Heart right ventricle (tissue), 16 donors: ENCODE measurements at regions not wholly inside any gene's neighbourhood (a gene's known extent, or its start where the extent isn't known, plus 50 kb on each side); places are given as distances from the start of the nearest gene placed in this dataset.

Experiments
- ATAC-seq, 8 donors: fragments of 200-7000 bp; cut with Tn5 transposase; one replicate each; pipeline ENCODE4 v1.9.1; 2020; ENCODE audit warnings: mild to moderate bottlenecking in 8 of 8, moderate library complexity in 8 of 8, moderate number of reproducible peaks in 1 of 8
- DNase-seq, 2 donors: peaks; one replicate each; pipeline ENCODE4 v3.0.0-alpha.2; 2020
- H3K27ac ChIP-seq, 10 donors: fragments of 200-600 bp; sonication (generic) in 2 of 10; one replicate each; pipeline versions ENCODE4 v1.5.0 to v1.8.0; 2020 to 2022; ENCODE audit warnings: mild to moderate bottlenecking in 3 of 10
- H3K27me3 ChIP-seq, 7 donors: fragments of 200-600 bp; one replicate each; pipeline ENCODE4 v1.8.0; 2021 to 2022; ENCODE audit warnings: mild to moderate bottlenecking in 2 of 7
- H3K36me3 ChIP-seq, 9 donors: fragments of 200-600 bp; sonication (generic) in 1 of 9; one replicate each; pipeline versions ENCODE4 v1.5.0 to v1.8.0; 2020 to 2022; ENCODE audit warnings: mild to moderate bottlenecking in 2 of 9
- H3K4me1 ChIP-seq, 9 donors: fragments of 200-600 bp; sonication (generic) in 1 of 9; one replicate each; pipeline versions ENCODE4 v1.5.0 to v1.8.0; 2020 to 2022; ENCODE audit warnings: mild to moderate bottlenecking in 4 of 9
- H3K4me3 ChIP-seq, 10 donors: fragments of 200-600 bp; sonication (generic) in 2 of 10; one replicate each; pipeline versions ENCODE4 v1.5.0 to v1.8.0; 2020 to 2022; ENCODE audit warnings: mild to moderate bottlenecking in 7 of 10, moderate library complexity in 2 of 10
- H3K9me3 ChIP-seq, 11 donors: fragments of 200-600 bp in 10 of 11; sonication (generic) in 2 of 11; one replicate each; pipeline versions ENCODE4 v1.5.0 to v1.8.0; 2013 to 2022; ENCODE audit warnings: mild to moderate bottlenecking in 2 of 11, control low read depth in 1 of 11, moderate library complexity in 1 of 11
- WGBS, 2 donors: extraction: QIAGEN DNeasy Blood & Tissue Kit; methylation state at CpG; one replicate each; pipeline ENCODE4 v1.1.7; 2013; ENCODE audit warnings: inconsistent platforms in 1 of 2; 5-methylcytosine and 5-hydroxymethylcytosine counted together
- intact Hi-C, 10 donors: fragments of 100-400 bp; cut with DNase I; formaldehyde crosslinking; loops; one replicate each; pipeline versions ENCODE4 v1.11.1 to v1.14.2; 2022
- TF ChIP-seq, protein P1 (sequence below), 9 donors: fragments of 200-600 bp; sonication (generic) in 2 of 9; IDR thresholded peaks; one replicate each; pipeline versions ENCODE4 v1.5.0 to v1.8.0; 2021 to 2022; ENCODE audit warnings: antibody characterized with exemption in 9 of 9, mild to moderate bottlenecking in 5 of 9, moderate library complexity in 1 of 9
- donor health status: Arrhythmogenic right ventricular cardiomyopathy.
- donor health status: ischemic (EF 13 %, LVEDD 7.1; RV severe dilation, severe dysfunction).
- donor health status: healthy with polysubstance abuse.
- donor health status: DM: no; HTN: yes; CAD: no.
- donor health status: DM: no; HTN: no; CAD: no.
- donor health status: ischemic (EF 25% LVEDD 6.9; RV normal size, moderate dysfunction).
- donor health status: ischemic (EF 25% LVEDD 5.7; RV mildly dilated, moderate dysfunction).
- donor health status: healthy.
- donor health status: DM: yes; HTN: yes; CAD: no.
- donor health status: Ischemic cardiomyopathy.
- donor health status: ischemic (EF 35%, LVEDD 5.7; RV mildly dilated, moderate dysfunction).
- donor health status: nonischemic (EF 11% LVEDD 7.7; RV severe dilation, severe dysfunction).
- donor health status: DM: yes; HTN: yes; CAD: no.
- donor health status: PGD.
- donor health status: ischemic (EF 29% LVEDD 5.4; RV normal size, mild dysfunction).
- donor health status: nonischemic (EF 23%, LVEDD 6.1; RV moderate dilation, normal function).

DNA sequence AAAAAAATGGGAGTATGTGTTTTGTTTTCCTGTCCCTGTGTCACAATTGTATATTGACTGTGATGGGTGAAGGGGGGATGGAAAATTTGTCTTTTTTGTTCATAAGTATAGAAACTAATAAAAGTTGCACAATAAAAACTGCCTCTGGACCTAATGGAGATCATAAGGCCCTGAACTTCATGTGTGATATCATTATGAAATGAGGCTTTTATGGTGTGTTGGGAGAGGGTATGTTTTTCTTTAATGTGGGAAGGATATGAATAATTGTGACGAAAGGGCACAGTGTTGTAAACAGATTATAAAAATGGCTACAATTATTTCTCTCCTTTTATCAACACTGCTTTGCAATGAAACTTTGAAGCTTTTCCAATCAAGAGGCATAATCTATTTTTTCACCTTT, 1889.3 kb upstream of the CELF4 start:
- Histone ChIP-seq H3K4me3 (peak overlapping the region in 1 of 10 donors; percentile 16), H3K4me1 (peaks cover 0 to 24% (median 14%) of the 10 kb centered on the region in 9 donors), H3K9me3 (no peaks in the 10 kb centered on the region), H3K27me3 (no peaks in the 10 kb centered on the region), H3K27ac (no peak overlapping the region), H3K36me3 (no peaks in the 10 kb centered on the region)
- WGBS, 2 donors: 58 to 83% methylated on average over 1 of the region's 1 CpG
- TF ChIP-seq, protein P1, sequence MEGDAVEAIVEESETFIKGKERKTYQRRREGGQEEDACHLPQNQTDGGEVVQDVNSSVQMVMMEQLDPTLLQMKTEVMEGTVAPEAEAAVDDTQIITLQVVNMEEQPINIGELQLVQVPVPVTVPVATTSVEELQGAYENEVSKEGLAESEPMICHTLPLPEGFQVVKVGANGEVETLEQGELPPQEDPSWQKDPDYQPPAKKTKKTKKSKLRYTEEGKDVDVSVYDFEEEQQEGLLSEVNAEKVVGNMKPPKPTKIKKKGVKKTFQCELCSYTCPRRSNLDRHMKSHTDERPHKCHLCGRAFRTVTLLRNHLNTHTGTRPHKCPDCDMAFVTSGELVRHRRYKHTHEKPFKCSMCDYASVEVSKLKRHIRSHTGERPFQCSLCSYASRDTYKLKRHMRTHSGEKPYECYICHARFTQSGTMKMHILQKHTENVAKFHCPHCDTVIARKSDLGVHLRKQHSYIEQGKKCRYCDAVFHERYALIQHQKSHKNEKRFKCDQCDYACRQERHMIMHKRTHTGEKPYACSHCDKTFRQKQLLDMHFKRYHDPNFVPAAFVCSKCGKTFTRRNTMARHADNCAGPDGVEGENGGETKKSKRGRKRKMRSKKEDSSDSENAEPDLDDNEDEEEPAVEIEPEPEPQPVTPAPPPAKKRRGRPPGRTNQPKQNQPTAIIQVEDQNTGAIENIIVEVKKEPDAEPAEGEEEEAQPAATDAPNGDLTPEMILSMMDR (IDR thresholded peaks at IDR 0.05): no peak
- ATAC-seq (no peak), DNase-seq (no peak)
- intact Hi-C loops: no loop called here

DNA sequence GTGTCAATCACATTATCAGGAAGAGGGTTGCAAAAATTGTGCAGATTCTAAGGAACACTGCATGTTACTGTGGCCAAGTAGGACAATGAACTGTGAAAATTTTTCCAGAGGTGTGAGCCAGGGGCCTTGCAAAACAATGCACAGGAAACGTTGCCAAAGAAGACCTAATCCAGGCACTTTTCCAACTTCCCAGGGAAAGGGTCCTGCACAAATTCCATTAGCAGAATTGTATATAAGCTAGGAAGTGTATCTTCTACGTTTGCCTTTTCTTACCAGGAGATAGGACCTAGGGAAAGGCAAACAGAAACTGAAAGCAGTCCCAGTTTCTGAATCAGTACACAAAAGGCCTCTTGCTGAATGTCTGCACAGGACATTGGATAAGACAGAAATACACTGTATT, 1888.3 kb upstream of the CELF4 start:
- no peaks in the 10 kb centered on the region for H3K36me3 ChIP-seq
- peak; percentile 70 to 96 (median 93) for ATAC-seq
- intact Hi-C loops: no loop called here
- no peaks in the 10 kb centered on the region for H3K9me3 ChIP-seq
- DNase-seq: peak in 1 of 2 donors; percentile 77
- 1 to 3% methylated on average over 2 of the region's 2 CpGs for WGBS, 2 donors
- H3K4me1 ChIP-seq: peaks cover 0 to 24% (median 14%) of the 10 kb centered on the region in 9 donors
- H3K27me3 ChIP-seq: no peaks in the 10 kb centered on the region
- peak overlapping the region in 4 of 10 donors; percentile 3 to 30 (median 12) for H3K27ac ChIP-seq
- H3K4me3 ChIP-seq: peak overlapping the region in 3 of 10 donors; percentile 5 to 25 (median 16)
- TF ChIP-seq, protein P1 (IDR thresholded peaks at IDR 0.05): no peak

DNA sequence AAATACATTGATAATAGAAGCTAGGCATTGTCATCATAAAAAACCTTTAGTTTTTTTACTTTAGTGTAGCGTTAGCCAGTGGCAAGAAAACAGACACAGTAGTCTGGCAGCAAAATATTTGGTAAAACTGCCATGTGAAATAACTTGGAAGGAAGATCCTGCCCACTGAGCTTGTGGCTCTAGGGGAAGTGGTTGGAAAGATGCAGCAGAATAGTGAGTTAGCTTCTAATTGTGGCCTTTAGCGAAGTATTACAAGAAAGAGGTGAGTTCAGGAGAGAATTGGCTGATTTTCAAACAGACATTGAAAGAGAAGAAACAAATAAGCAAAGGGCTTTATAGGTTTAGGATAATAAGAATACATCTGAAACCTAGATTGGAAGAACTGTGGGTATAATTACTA, 1887.8 kb upstream of the CELF4 start:
- H3K27ac ChIP-seq: peak overlapping the region in 3 of 10 donors; percentile 3 to 30 (median 13)
- WGBS, 2 donors: 48 to 70% methylated on average over 2 of the region's 2 CpGs
- intact Hi-C loops: no loop called here
- no peaks in the 10 kb centered on the region for H3K9me3 ChIP-seq
- ATAC-seq (peak in 1 of 8 donors; percentile 15), DNase-seq (no peak)
- TF ChIP-seq, protein P1 (IDR thresholded peaks at IDR 0.05): no peak
- H3K36me3 ChIP-seq: no peaks in the 10 kb centered on the region
- peaks cover 0 to 24% (median 14%) of the 10 kb centered on the region in 9 donors for H3K4me1 ChIP-seq
- H3K27me3 ChIP-seq: no peaks in the 10 kb centered on the region
- H3K4me3 ChIP-seq: no peak overlapping the region

DNA sequence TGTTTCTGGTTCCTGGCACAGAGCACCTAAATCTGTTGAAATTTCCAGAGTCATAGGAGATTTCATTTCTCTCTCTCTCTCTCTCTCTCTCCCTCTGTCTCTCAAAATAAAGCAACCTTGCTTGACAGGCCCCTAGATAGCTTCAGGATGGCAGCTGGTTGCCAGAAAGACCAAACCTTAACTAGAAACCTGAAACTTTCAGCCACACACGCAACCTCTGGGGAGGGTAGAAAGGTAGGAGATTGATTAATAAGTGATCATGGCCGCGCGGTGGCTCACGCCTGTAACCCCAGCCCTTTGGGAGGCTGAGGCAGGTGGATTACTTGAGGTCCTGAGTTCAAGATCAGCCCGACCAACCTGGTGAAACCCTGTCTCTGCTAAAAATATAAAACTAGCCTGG, 1885.4 kb upstream of the CELF4 start:
- Histone ChIP-seq H3K4me3 (no peak overlapping the region), H3K27me3 (no peaks in the 10 kb centered on the region), H3K4me1 (peaks cover 0 to 24% (median 14%) of the 10 kb centered on the region in 9 donors), H3K36me3 (no peaks in the 10 kb centered on the region), H3K9me3 (no peaks in the 10 kb centered on the region), H3K27ac (no peak overlapping the region)
- TF ChIP-seq, protein P1 (IDR thresholded peaks at IDR 0.05): no peak
- no peak for ATAC-seq
- 93% methylated on average over 6 of the region's 6 CpGs for WGBS, 2 donors
- no peak for DNase-seq
- intact Hi-C loops: no loop called here
